D341Med (cell line): ENCODE measurements at regions not wholly inside any gene's neighbourhood (a gene's known extent, or its start where the extent isn't known, plus 50 kb on each side); places are given as distances from the start of the nearest gene placed in this dataset.

ENCODE experiments used
- DNase-seq: peaks from one replicate; pipeline ENCODE4 v3.0.0; 2012; ENCODE audit warnings: low spot score

DNA sequence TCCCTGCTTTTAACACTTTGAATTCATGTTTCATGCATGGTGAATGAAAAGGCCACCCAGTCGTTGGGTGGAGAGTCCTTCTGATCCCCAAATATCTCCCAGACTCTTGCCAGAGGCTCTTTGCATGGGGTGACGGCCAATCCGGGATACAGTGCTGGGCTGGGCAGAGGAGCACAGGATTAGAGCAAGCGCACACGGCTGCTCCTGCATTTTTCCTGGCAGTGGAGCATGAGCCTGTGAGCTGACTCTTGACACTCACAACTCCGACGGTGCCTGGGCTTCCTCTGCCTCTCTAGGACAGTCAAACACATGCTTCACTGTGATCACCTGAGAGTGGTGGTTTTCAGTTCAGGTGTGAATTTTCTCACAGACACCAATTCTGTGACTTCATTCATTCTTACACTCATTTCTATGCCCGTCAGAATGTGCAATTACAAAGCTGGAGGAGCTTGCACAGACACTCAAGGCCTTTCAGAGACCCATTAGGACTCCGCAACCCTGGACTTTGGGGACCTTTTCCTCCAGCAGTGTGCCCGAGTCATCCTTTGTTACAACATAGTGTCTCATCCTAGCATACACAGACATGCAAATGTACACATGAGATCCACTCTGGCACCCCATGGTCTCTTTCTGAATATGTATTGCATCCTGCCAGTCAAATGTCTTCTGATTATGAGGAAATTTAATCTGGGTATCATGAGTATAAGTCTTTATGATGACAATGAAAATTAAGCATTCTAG lies 206.6 kb downstream of the ICE1 start:
- DNase-seq, result no peak

DNA sequence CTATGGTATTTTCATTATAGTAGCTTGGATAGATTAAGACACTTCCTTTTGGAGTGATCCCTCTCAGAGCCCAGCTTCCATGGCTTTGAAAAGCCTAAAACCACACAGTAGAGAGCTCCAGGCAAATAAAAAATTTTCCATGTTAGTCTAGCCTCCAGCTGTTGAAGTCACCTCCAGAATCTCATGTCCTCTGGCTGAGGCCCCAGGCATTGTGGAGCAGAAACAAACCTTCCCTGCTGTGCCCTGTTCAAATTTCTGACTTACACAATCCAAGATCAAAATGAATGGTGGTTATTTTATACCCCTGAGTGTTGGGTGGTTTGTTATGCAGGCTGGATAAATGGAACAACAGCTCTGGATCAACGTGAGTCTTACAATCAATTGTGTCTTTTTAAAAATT lies 203.9 kb downstream of the ICE1 start:
- DNase-seq, result no peak

DNA sequence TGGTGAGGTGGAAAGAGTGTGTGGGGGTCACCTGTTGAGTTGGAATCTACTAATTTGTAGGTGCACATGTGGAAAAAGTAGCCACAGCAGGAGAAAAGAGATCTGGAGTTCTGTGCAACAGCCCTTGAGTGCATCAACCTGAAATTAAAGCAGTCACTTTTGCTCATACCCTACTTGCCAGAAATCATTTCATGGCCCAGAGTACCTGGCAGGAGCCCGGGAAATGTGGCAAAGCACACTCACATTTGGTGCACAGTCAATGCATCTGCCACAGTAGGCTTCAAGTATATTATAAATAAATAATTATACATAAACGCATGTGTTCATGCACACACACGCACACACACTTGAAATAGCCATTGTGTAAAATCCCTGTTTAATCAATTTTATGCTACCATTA lies 203.0 kb downstream of the ICE1 start:
- no peak for DNase-seq

DNA sequence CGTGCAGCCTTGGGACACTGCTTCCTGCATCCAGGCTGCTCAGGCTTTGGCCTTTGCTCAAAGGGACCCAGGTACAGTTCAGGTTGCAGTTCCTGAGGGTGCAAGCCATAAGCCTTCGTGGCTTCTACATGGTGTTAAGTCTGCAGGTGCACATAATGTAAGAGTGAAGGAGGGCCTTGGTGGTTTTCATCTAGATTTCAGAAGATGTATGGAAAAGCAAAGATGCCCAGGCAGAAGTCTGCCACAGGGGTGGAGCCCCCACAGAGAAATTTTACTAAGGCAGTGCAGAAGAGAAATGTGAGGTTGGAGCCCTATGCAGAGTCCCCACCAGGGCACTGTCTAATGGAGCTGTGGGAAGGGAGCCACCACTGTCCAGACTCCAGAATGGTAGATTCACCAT lies 200.9 kb downstream of the ICE1 start:
- DNase-seq, result no peak

DNA sequence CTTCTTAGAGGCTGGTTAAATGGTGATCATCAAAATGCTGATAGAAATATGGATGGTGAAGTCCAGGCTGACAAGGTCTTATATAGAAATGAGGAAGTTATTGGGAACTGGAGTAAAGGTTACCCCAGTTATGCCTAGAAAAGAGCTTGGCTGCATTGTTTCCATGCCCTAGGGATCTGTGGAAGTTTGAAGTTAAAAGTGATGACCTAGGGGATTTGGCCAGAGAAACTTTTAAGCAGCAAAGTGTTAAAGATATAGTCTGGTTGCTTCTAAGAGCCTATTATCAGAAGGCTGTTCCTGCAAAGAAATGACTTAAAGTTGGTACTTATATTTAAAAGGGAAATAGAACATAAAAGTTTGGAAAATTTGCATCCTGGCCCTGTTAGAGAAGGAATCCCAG lies 200.3 kb downstream of the ICE1 start:
- DNase-seq, result no peak

DNA sequence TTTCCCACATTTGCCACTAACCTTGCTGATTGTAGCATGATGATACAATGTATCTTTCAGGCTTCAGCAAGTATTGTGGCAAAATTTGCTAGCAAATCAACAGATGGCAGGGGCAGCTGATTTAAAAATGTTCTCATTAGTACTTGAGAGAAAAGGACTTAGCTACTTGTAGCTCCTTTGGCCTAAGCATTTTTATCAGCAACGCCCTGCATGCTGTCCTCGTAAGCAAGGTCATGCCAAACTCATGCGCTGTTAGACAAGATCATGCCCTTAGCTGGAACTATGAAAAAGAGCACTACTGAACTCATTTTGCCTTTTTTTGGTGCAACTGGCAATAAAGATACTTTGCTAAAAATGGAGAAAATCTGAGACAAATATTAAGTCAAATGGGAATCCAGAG lies 197.1 kb downstream of the ICE1 start:
- no peak for DNase-seq

DNA sequence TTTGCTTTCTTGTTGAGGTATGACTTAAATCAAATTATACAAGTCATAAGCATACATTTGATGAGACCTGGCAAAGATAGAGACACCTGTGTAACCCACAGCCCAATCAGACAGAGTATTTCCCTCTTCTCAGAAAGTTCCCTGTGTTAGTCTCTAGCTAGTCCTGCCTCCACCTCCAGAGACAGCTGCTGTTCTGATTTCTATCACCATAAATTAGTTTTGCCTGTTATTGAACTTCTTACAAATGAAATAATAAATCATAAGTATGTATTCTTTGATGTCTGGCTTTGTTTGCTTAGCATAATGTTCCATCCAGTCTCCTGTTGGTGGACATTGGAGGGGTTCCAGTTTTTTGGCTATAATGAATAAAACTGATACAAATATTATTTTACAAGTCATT lies 194.5 kb downstream of the ICE1 start:
- DNase-seq, result no peak

DNA sequence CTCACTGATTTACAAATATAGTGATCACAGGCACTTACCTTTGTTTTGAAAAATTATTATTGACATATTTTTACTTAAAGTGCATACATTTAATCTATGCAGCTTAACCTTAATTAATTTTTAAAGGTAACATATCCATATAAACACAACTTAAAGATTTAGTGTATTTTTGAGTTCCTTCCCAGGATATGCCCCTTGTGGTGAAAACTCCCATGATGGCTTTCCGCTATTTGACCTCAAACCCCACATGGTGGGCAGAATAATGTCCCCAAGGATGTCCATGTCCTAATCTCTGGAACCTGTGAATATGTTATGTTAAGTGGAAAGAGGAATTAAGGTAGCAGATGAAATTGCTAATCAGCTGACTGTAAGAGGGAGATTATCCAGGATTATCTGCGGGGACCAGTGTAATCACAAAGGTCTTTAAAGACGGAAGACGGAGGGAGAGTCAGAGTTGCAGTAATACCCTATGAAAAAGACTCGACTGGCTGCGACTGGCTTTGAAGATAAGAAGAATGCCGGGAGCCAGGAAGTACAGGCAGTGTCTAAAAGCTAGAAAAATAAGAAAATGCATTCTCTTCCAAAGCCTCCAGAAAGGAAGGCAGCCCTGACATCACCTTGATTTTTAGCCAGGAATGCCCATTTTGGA lies 193.9 kb downstream of the ICE1 start:
- peak; percentile 59 for DNase-seq

DNA sequence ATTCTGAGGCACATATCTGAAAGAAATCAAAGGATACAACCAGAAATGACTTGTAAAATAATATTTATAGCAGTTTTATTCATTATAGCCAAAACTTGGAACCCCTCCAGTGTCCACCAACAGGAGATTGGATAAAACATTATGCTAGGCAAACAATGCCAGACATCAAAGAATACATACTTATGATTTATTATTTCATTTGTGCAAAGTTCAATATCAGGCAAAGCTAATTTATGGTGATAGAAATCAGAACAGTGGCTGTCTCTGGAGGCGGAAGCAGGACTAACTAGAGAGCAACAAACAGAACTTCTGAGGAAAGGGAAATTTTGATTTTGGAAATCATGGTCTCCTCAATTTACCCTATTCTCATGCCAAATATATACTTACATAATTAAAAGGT lies 193.1 kb downstream of the ICE1 start:
- DNase-seq, result no peak

DNA sequence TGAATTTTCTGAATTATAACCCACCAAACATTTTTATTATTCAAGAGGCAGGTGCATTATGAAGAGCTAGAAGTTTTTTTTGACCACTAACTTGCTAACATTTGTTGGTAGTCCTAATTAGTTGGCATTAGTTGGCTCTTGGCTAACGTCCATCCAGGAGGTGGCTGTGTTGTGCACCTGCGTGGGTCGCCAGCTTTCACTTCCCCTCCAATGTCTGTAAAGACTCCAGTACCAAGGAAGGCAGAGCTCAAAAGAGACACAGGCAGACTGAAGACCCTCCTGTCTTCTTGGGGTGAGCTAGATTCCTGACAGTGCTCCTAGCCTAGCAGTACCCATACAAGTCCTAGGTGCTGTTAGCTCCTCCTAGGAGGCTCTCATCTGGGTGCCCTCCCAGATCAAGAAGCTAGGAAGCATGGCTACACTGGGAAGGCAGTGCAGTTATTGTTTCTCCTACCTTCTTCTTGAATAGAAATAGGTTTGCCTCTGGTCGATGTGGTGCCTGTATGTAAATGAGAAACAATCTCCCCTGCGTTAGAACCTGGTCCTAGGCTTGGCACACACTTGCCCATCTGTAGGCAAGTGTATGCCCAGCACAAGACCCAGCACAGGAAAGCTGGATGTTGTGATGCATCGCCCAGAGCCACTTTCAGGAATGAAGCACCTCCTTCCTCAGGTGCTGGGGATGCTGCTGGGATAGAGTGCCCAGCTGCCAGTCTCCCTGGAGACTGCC lies 190.9 kb downstream of the ICE1 start:
- no peak for DNase-seq

DNA sequence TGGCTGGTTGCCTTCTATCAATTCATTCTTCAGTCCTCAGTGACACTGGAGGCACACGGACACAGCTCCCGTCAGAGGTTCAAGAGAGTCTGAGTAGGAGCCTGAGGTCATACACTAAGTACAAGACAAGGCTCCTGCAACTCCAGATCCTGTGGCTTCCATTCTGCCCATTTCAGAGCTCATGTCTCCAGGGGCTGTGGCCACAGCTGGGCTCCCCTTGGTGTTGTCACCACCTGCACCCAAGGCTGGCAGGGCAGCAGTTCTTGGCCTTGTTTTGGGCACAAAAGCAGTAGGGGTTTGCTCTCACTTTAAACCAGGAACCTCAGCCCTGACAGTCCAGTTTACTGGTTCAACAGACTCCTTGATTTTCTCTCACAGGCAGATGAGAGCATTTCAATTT lies 189.6 kb downstream of the ICE1 start:
- no peak for DNase-seq

DNA sequence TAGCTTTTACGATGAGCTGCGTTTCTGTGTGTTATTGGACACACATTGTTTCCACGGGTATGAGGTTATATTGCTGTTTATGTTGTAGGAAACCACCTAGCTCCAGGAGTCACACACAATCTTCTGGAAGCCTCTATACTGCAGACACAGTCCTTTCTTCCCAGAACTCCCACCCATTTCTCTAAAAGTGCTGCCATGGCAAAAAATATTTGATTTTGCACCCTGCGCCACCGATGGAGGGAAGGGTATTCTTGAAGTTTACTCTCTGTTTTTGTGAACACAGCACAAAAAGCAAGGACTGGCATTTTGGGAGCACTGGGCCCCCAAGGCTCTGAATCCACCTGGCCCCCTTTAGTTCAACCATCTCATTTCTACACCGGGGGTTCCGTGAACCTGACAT lies 187.5 kb downstream of the ICE1 start:
- no peak for DNase-seq

DNA sequence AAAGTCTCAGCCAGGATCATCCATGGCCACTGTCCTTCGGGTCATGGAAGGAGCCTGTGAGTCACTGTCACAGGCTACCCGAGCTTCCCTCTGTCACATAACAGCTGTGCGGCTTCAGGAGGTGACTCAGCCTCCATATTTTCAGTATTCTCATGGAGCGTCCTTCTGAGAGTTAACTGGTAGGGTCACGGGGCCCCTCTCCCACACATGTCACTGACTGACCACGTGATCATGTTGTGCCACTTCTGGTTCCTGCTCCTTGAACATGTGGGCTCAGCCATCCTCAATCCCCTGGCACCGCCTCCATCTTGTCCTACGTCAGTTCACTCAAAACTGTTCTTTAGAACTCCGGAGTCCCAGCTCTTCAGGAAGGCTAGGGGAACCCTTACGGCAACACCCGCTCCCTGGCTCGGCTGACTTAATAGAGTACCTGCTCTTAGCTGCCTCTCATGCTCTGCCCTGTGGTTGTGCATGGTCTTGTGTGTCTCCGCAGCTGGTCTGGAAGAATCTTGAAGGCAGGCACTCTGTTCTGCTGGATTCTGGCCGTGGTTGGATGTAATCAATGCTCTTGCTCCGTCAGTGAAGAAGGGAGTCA lies 182.8 kb downstream of the ICE1 start:
- no peak for DNase-seq

DNA sequence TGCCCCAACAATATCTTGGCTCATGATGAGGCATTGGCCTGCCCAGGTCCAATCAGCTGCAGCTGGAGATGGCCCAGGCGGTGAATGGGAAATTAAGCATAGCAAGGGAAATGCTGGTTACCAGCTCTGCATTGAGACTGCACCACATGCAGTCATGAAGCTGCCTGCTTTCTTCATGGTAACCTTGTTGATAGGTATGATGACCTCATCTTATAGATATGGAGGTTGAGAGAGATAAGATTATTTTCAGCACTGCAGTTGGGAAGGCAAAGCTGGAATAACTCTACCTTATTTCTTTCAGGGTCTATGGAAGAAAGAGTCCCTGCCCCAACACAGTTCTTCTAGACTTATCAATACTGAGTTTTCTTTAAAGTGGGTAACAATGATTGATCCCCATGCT lies 180.1 kb downstream of the ICE1 start:
- no peak for DNase-seq

DNA sequence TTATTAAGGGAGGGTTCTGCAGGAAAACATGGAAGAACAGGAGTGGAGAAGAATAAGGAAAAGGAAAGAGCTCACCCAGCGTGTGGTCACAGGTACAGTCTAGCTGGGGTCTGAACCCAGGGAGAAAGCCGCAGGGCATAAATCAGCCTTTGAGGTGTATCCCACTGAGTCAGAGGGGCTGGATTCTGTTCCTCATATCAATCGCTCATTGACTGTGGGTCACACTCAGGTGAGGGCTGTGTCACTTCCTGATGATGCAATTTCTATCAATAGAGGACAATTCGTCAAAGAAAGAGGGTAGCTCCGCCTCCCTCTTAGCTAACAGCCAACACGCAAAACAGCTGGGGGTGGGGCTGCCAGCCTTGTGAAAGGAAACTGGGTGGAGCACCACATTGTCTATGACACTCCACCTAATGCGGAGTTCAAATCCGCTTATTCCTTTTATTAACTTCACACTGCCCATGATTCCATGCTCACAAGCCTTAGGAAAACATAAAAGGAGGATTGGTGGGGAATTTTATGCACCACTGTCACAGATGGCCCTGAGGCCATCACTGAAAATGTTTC lies 176.2 kb downstream of the ICE1 start:
- DNase-seq, result no peak

DNA sequence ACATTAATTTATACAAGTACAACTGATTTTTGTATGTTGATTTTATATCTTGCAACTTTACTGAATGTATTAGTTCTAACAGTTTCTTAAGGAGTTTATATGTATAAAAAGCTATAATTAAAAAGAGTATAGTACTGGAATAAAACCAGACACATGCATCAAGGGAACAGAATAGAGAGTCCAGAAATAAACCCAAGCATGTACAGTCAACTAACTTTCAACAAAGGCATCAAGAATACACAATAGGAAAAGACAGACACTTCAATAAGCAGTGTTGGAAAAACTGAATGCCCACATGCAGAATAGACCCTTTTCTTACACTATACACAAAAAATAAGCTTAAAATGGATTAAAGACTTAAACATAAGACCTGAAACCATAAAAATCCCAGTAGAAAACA lies 170.9 kb downstream of the ICE1 start:
- no peak for DNase-seq

DNA sequence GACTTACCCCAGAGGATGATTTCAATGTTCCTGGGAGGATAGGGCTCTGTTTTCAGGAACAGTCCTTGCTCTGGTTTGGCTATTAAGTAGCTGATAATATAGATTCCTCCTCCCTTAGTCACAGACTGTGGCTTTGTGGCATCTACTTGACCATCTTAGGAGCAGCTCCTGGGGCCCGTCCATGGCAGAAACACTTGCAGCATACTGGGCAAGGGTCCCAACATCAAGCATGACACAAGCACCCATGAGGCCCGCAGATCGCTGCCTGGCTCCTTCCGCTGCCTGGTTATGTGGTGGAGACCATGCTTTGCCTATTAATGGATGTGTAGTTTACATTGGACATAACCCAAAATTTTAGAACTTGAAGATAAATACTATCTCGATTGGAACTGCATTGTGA lies 170.1 kb downstream of the ICE1 start:
- no peak for DNase-seq

DNA sequence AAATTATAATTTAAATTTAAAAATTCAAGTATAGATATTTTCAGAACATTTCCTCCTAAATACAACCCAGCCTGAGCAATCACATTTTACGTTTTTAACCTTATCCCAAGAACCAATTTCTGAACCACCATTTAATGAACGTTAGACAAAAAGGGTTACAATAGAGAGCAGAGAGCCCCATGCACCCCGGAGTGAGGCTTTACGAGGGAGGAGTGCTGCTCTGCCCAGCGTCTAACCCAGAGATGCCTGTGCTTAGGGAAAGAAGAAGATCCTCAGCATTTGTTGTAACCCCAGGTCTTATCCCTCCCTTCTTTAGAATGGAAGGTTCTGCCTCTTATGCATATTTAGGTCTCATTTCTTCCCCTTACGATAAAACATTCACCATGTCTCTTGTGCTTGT lies 169.1 kb downstream of the ICE1 start:
- DNase-seq, result no peak

DNA sequence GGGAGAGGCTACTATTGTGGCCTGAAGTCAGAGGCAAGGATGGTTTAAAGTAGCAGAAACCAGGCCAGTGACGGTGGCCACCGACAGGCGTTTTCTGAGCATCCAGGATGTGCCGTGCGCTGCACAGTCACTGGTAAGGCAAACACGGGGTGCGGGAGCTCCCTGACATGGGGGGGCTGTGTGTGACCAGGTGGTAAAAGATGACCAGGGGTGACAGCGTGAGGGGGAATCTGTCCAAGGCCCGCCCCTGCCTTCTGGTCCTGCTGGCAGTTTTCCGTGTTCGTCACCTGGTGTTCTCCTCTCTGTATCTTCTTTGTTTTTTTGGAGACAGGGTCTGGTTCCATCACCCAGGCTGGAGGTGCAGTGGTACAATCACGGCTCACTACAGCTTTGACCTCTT lies 167.4 kb downstream of the ICE1 start:
- no peak for DNase-seq

DNA sequence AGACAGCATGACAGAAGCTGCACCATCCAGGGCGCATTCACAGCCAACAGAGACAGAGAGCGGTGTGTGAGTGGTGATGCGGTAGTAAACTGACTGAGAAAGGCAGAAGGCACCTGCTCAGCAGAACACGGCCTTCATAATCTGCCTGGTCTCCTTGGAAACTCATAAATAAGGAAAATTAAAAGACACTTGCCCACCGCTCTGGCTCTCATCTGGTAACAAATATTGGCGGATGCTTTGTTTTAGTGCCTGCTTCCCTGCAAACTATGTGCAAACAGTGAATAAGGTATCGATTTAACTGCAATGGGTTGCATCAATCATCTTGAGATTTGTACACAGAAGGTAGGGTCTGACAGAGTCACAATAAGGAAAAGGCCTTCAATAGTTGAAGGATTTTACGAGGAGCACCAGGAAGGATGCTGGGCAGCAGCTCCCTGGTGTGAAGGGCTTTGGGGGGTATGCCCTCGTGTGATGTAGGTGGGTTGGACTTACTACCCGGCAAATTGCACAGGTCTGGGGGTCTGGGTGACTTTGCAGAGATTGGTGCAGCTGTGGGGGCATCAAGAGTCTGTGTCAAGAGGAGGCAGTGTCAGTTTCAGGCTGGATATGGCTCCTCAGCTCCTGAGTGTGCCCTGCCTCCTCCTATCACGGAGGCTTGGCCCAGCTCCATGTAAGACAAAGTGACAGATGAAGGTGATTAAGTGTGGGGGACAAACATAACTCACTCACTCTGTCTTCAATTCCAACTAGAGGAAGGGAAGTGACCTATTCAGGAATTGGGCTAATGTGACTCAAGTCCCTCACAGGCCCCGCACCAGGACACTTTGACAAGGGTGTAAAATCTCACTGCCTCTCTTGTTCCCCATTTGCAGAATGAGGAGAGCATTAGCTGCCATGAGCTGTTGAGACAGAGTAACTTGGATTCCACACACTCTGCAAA lies 166.7 kb downstream of the ICE1 start:
- DNase-seq, result no peak

DNA sequence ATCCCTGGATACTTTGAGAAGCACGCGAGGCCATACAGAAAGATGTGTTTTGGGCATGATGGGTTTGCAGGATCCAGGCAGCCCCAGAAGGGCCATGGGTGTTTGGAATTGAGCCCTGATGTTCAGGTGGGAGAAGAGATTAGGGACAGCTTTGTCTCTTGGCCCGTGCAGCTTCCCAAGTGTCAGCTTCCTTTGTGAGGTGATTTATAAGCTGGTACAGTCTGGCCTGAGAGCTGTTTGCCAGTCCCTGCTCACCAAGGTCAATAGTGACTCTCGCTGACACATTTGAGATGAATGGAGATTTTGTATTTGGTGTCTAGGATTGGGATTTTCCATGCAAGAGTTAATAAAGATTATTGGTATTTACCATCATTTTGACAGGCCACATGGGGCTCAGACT lies 165.9 kb downstream of the ICE1 start:
- no peak for DNase-seq

DNA sequence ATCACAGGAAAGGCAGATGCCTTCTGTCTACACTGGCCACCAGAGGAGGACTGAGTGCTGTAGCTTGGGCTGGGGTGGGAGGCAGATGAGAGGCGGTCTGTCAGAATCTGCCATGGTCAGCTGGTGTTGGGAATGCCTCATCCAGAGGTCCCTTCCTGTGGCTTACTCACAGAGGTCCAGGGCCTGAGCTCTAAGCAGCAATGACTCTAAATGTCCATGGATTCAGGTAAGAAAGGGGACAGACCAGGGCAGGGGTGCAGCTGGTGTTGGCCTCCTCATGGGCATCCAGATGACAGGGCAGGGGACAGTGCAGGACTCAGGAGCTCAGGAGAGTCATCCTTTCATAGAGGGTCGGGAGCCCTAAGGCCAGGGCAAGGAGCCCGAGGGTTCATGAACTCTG lies 165.0 kb downstream of the ICE1 start:
- DNase-seq, result no peak
